ENCODE measurements at regions not wholly inside any gene's neighbourhood (a gene's known extent, or its start where the extent isn't known, plus 50 kb on each side); places are given as distances from the start of the nearest gene placed in this dataset.

DNA sequence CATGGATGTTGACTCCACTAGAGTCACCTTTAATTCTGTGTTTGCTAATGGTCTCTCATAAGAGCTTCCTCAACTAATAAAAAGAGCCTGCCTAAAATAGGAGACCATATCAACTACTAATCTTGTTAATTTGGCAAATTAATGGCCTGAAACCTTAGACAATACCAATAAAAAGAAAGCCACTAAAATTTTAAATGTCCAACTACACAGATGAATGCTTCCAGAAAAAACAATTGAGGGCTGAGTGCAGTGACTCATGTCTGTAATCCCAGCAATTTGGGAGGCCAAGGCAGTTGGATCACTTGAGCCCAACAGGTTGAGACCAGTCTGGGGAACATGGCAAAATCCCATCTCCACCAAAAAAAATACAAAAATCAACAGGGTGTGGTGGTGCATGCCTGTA lies 230.9 kb downstream of the NSUN3 start:
- TF ChIP-seq GABPB1 (CRISPR knock-in tag; IDR thresholded peaks at IDR 0.05) = no peak
- TF ChIP-seq, protein P1, sequence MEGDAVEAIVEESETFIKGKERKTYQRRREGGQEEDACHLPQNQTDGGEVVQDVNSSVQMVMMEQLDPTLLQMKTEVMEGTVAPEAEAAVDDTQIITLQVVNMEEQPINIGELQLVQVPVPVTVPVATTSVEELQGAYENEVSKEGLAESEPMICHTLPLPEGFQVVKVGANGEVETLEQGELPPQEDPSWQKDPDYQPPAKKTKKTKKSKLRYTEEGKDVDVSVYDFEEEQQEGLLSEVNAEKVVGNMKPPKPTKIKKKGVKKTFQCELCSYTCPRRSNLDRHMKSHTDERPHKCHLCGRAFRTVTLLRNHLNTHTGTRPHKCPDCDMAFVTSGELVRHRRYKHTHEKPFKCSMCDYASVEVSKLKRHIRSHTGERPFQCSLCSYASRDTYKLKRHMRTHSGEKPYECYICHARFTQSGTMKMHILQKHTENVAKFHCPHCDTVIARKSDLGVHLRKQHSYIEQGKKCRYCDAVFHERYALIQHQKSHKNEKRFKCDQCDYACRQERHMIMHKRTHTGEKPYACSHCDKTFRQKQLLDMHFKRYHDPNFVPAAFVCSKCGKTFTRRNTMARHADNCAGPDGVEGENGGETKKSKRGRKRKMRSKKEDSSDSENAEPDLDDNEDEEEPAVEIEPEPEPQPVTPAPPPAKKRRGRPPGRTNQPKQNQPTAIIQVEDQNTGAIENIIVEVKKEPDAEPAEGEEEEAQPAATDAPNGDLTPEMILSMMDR (IDR thresholded peaks at IDR 0.05) = no peak
- TF ChIP-seq, protein P2, sequence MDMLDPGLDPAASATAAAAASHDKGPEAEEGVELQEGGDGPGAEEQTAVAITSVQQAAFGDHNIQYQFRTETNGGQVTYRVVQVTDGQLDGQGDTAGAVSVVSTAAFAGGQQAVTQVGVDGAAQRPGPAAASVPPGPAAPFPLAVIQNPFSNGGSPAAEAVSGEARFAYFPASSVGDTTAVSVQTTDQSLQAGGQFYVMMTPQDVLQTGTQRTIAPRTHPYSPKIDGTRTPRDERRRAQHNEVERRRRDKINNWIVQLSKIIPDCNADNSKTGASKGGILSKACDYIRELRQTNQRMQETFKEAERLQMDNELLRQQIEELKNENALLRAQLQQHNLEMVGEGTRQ (CRISPR knock-in tag; IDR thresholded peaks at IDR 0.05) = no peak

Data from WTC11 (cell line).